ENCODE measurements at regions not wholly inside any gene's neighbourhood (a gene's known extent, or its start where the extent isn't known, plus 50 kb on each side); places are given as distances from the start of the nearest gene placed in this dataset.

- TF ChIP-seq CTCF (IDR thresholded peaks at IDR 0.05) (no peak), POLR2AphosphoS5 (IDR thresholded peaks at IDR 0.05) (no peak)
Observed at GRCh38 chr1:234833118-234833517, 223.1 kb upstream of the IRF2BP2 start.
